GM12865 (cell line): ENCODE measurements at regions not wholly inside any gene's neighbourhood (a gene's known extent, or its start where the extent isn't known, plus 50 kb on each side); places are given as distances from the start of the nearest gene placed in this dataset.

Experiments
- DNase-seq: peaks from one replicate; pipeline ENCODE4 v3.0.0; 2010; ENCODE audit warnings: low read depth
- H3K4me3 ChIP-seq: 2 replicates; pipeline ENCODE4 v1.5.1; 2011; ENCODE audit warnings: mild to moderate bottlenecking, low read depth, low read length, control low read depth
- CTCF ChIP-seq: IDR thresholded peaks from 2 replicates; pipeline ENCODE4 v1.5.1; 2011; ENCODE audit warnings: low read length, control low read depth, low read depth, inconsistent platforms; ENCODE audit not compliant: insufficient read depth; ENCODE audit errors: missing control alignments

DNA sequence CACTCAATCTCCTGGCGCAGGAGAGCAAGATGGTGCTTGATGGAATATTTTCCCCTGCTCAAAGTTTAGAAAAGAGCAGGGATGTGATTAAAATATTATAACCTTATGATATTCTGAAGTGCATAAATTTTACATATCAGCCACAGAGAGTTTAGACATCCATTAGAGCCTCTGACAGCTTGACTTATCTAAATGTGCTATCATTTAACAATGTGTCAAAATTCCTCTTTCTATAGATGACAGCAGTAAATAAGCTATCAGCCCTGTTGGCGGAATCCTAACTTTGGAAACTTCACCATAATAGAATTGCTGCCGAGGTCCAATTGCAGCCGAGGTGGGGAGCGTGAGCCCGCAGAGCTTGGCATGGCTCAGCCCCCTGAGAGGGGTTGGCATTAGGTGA is 117.7 kb upstream of the MYL2 start:
- no peak for TF ChIP-seq CTCF
- DNase-seq, result no peak
- H3K4me3 ChIP-seq, result no peak overlapping the region

- DNase-seq, result no peak
- H3K4me3 ChIP-seq, result no peak overlapping the region
- no peak for TF ChIP-seq CTCF
Measured at GRCh38 chr12:111037047-111037446, 116.7 kb upstream of the MYL2 start.

- H3K4me3 ChIP-seq, result no peak overlapping the region
- DNase-seq, result no peak
- TF ChIP-seq CTCF, result no peak
Measured at GRCh38 chr12:111035578-111036301, 115.4 kb upstream of the MYL2 start.

GRCh38 chr12:111034886-111035577 is 114.7 kb upstream of the MYL2 start:
- no peak for DNase-seq
- TF ChIP-seq CTCF, result no peak
- no peak overlapping the region for H3K4me3 ChIP-seq

GRCh38 chr12:111034083-111034885 is 113.9 kb upstream of the MYL2 start, which contains the start of gene CUX2:
Gene CUX2, plus strand, starts transcription at chr12:111034165.
- no peak within 1 kb of the TSS for H3K4me3 ChIP-seq
- no peak for TF ChIP-seq CTCF
- no peak for DNase-seq

- no peak for DNase-seq
- peak; percentile 13 for TF ChIP-seq CTCF
- H3K4me3 ChIP-seq, result no peak overlapping the region
Measured at GRCh38 chr12:111033281-111034082, 113.1 kb upstream of the MYL2 start.
